Keratinocyte (primary cell): ENCODE measurements at regions not wholly inside any gene's neighbourhood (a gene's known extent, or its start where the extent isn't known, plus 50 kb on each side); places are given as distances from the start of the nearest gene placed in this dataset.

Experiments used
- DNase-seq: peaks from one replicate; pipeline ENCODE4 v3.0.0-alpha.2; 2011; ENCODE audit warnings: low read depth, missing footprints, low spot score
- FAIRE-seq: peaks from 2 replicates; lab custom pipeline; 2011; peaks lifted over from hg19 to GRCh38; lab: Jason Lieb, UNC
- H2AFZ ChIP-seq: 2 replicates; pipeline ENCODE4 v1.6.0; 2012; ENCODE audit warnings: low read length, control low read depth, inconsistent platforms; ENCODE audit not compliant: control insufficient read depth
- H3K27ac ChIP-seq: 2 replicates; pipeline ENCODE4 v1.5.1; 2011; ENCODE audit warnings: low read length; ENCODE audit not compliant: control insufficient read depth, insufficient read depth
- H3K27me3 ChIP-seq: 3 replicates; pipeline ENCODE4 v1.6.0; 2011; ENCODE audit warnings: low read length; ENCODE audit not compliant: control insufficient read depth, insufficient read depth; ENCODE audit errors: extremely low read depth
- H3K36me3 ChIP-seq, 2 experiments: 2 replicates in 1 of 2; 3 replicates in 1 of 2; pipeline ENCODE4 v1.5.1; 2011; ENCODE audit warnings: low read length in 2 of 2, mild to moderate bottlenecking in 1 of 2; ENCODE audit not compliant: control insufficient read depth in 2 of 2, insufficient read depth in 2 of 2; ENCODE audit errors: extremely low read depth in 1 of 2
- H3K4me1 ChIP-seq: 3 replicates; pipeline ENCODE4 v1.5.1; 2011; ENCODE audit warnings: low read length; ENCODE audit not compliant: control insufficient read depth, insufficient read depth; ENCODE audit errors: extremely low read depth
- H3K4me2 ChIP-seq: 3 replicates; pipeline ENCODE4 v1.6.0; 2011; ENCODE audit warnings: low read depth, low read length; ENCODE audit not compliant: control insufficient read depth, insufficient read depth; ENCODE audit errors: extremely low read depth
- H3K4me3 ChIP-seq, 3 experiments: fragments of 200-600 bp in 1 of 3; sonication (generic) in 1 of 3; 2 replicates in 2 of 3; 3 replicates in 1 of 3; pipeline ENCODE4 v1.5.1; 2011 to 2016; ENCODE audit warnings: low read length in 3 of 3, mild to moderate bottlenecking in 3 of 3, control low read depth in 2 of 3, inconsistent platforms in 1 of 3, low read depth in 1 of 3, mixed read lengths in 1 of 3, mixed run types in 1 of 3, moderate library complexity in 1 of 3; ENCODE audit not compliant: control insufficient read depth in 2 of 3, insufficient read depth in 2 of 3; ENCODE audit errors: extremely low read depth in 1 of 3
- H3K79me2 ChIP-seq: 2 replicates; pipeline ENCODE4 v1.6.0; 2012; ENCODE audit warnings: low read length; ENCODE audit not compliant: control insufficient read depth, insufficient read depth
- H3K9ac ChIP-seq: 3 replicates; pipeline ENCODE4 v1.6.0; 2011; ENCODE audit warnings: low read length; ENCODE audit not compliant: control insufficient read depth, insufficient read depth; ENCODE audit errors: extremely low read depth
- H3K9me1 ChIP-seq: 3 replicates; pipeline ENCODE4 v1.6.0; 2011; ENCODE audit warnings: low read length; ENCODE audit not compliant: control insufficient read depth, insufficient read depth; ENCODE audit errors: extremely low read depth
- H3K9me3 ChIP-seq: 2 replicates; pipeline ENCODE4 v1.5.1; 2012; ENCODE audit warnings: low read depth, low read length; ENCODE audit not compliant: control insufficient read depth
- H4K20me1 ChIP-seq: 3 replicates; pipeline ENCODE4 v1.6.0; 2011; ENCODE audit warnings: low read length; ENCODE audit not compliant: control insufficient read depth, insufficient read depth; ENCODE audit errors: extremely low read depth
- EZH2 ChIP-seq: IDR thresholded peaks from one replicate; pipeline ENCODE4 v1.6.1; 2012; ENCODE audit warnings: inconsistent platforms, mild to moderate bottlenecking, low read length, moderate library complexity
- dilution Hi-C: fragments of 300-500 bp; cut with MboI; formaldehyde crosslinking; loops from one replicate; pipeline ENCODE4 v1.7.0; 2020; ENCODE audit warnings: low sequenced_read_pairs; ENCODE audit not compliant: extremely low pct_ligation_motif_present
- TF ChIP-seq, protein P1 (sequence below), 3 experiments: IDR thresholded peaks in 1 of 3; conservative IDR thresholded peaks in 1 of 3; optimal IDR thresholded peaks in 1 of 3; 2 replicates in 2 of 3; 3 replicates in 1 of 3; pipeline versions ENCODE3 to v1.5.1; 2011; ENCODE audit warnings: low read length in 3 of 3, mild to moderate bottlenecking in 3 of 3, moderate library complexity in 2 of 3, control low read depth in 1 of 3, inconsistent platforms in 1 of 3; ENCODE audit not compliant: insufficient read depth in 2 of 3; ENCODE audit errors: extremely low read depth in 1 of 3

- no peak overlapping the region for H2AFZ ChIP-seq
- H3K9ac ChIP-seq, result no peak overlapping the region
- H3K4me2 ChIP-seq, result no peak overlapping the region
- H3K27me3 ChIP-seq, result no peaks in the 10 kb centered on the region
- no peak overlapping the region for H3K27ac ChIP-seq
- DNase-seq (no peak), FAIRE-seq (no peak)
- H3K79me2 ChIP-seq, result no peaks in the 10 kb centered on the region
- H3K9me1 ChIP-seq, result no peaks in the 10 kb centered on the region
- no peak overlapping the region for H3K4me3 ChIP-seq
- peaks cover 7% of the 10 kb centered on the region for H3K4me1 ChIP-seq
- dilution Hi-C loops, result no loop called here
- H3K36me3 ChIP-seq, result no peaks in the 10 kb centered on the region
- peaks cover 1% of the 10 kb centered on the region for H3K9me3 ChIP-seq
- TF ChIP-seq, protein P1, sequence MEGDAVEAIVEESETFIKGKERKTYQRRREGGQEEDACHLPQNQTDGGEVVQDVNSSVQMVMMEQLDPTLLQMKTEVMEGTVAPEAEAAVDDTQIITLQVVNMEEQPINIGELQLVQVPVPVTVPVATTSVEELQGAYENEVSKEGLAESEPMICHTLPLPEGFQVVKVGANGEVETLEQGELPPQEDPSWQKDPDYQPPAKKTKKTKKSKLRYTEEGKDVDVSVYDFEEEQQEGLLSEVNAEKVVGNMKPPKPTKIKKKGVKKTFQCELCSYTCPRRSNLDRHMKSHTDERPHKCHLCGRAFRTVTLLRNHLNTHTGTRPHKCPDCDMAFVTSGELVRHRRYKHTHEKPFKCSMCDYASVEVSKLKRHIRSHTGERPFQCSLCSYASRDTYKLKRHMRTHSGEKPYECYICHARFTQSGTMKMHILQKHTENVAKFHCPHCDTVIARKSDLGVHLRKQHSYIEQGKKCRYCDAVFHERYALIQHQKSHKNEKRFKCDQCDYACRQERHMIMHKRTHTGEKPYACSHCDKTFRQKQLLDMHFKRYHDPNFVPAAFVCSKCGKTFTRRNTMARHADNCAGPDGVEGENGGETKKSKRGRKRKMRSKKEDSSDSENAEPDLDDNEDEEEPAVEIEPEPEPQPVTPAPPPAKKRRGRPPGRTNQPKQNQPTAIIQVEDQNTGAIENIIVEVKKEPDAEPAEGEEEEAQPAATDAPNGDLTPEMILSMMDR (optimal IDR thresholded peaks at IDR 0.05 in 1 of 3, IDR thresholded peaks at IDR 0.05 in 1 of 3, conservative IDR thresholded peaks at IDR 0.05 in 1 of 3; ENCODE audit: extremely low read depth in 1 of 3, insufficient read depth in 2 of 3, low read length in 3 of 3), result no peak
- TF ChIP-seq EZH2, result no peak
- no peaks in the 10 kb centered on the region for H4K20me1 ChIP-seq
These were observed 137.0 kb downstream of the SLITRK6 start for GRCh38 chr13:85662186-85662585.

DNA sequence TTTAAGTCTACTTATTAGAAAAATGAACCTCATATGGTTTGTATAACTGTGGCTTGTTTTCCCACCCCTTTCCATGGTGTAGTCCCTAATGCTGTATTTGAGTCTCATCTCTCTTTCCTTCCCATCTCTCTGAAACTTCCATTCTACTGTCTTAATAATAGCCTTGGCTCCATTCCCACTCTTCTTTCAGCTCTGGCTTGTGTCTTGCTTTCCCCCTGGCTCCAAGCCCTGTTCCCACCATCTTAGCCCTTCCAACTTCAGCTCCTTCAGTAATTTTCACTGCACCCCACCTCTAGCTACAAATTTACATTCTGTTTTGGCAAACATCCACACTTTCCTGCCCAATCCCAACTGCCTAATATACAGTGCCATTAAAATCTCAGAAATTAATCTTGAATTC lies 137.5 kb downstream of the SLITRK6 start:
- FAIRE-seq, result no peak
- Histone ChIP-seq H3K4me3 (no peak overlapping the region), H3K27ac (no peak overlapping the region), H3K4me2 (no peak overlapping the region), H3K9ac (no peak overlapping the region), H3K36me3 (no peaks in the 10 kb centered on the region), H4K20me1 (no peaks in the 10 kb centered on the region), H2AFZ (no peak overlapping the region), H3K9me1 (no peaks in the 10 kb centered on the region), H3K9me3 (peaks cover 1% of the 10 kb centered on the region), H3K79me2 (no peaks in the 10 kb centered on the region), H3K4me1 (peaks cover 7% of the 10 kb centered on the region), H3K27me3 (no peaks in the 10 kb centered on the region)
- dilution Hi-C loops, result no loop called here
- no peak for DNase-seq
- TF ChIP-seq EZH2, result no peak
- TF ChIP-seq, protein P1 (optimal IDR thresholded peaks at IDR 0.05 in 1 of 3, IDR thresholded peaks at IDR 0.05 in 1 of 3, conservative IDR thresholded peaks at IDR 0.05 in 1 of 3; ENCODE audit: extremely low read depth in 1 of 3, insufficient read depth in 2 of 3, low read length in 3 of 3), result no peak
